Neural progenitor cell (in vitro differentiated cells): ENCODE measurements at regions not wholly inside any gene's neighbourhood (a gene's known extent, or its start where the extent isn't known, plus 50 kb on each side); places are given as distances from the start of the nearest gene placed in this dataset.
A peak's percentile ranks its signal among the peaks of the same experiment; 100 is the strongest.

Experiments used
- DNase-seq: peaks from one replicate; pipeline ENCODE4 v3.0.0-alpha.2; 2016; ENCODE audit warnings: low spot score
- H2AFZ ChIP-seq: fragments of 200-600 bp; sonication (generic); replicated peaks from 2 replicates; pipeline ENCODE4 v1.6.1; 2016; ENCODE audit warnings: antibody characterized with exemption
- H3F3A ChIP-seq: fragments of 200-600 bp; sonication (generic); 2 replicates; pipeline ENCODE4 v1.6.1; 2016; ENCODE audit warnings: antibody characterized with exemption, low read depth
- H3K27ac ChIP-seq: fragments of 200-600 bp; sonication (generic); 2 replicates; pipeline ENCODE4 v1.5.1; 2016; ENCODE audit warnings: mild to moderate bottlenecking
- H3K27me3 ChIP-seq: fragments of 200-600 bp; sonication (generic); 2 replicates; pipeline ENCODE4 v1.6.1; 2016; ENCODE audit warnings: mild to moderate bottlenecking, moderate library complexity
- H3K36me3 ChIP-seq: fragments of 200-600 bp; sonication (generic); 2 replicates; pipeline ENCODE4 v1.5.1; 2016
- H3K4me1 ChIP-seq: fragments of 200-600 bp; sonication (generic); 2 replicates; pipeline ENCODE4 v1.6.1; 2016; ENCODE audit warnings: mixed run types
- H3K4me2 ChIP-seq: fragments of 200-600 bp; sonication (generic); 2 replicates; pipeline ENCODE4 v1.6.1; 2016
- H3K4me3 ChIP-seq: fragments of 200-600 bp; sonication (generic); 2 replicates; pipeline ENCODE4 v1.5.1; 2016
- H3K79me2 ChIP-seq: fragments of 200-600 bp; sonication (generic); 2 replicates; pipeline ENCODE4 v1.6.1; 2016; ENCODE audit warnings: low read depth
- H3K9ac ChIP-seq: fragments of 200-600 bp; sonication (generic); 2 replicates; pipeline ENCODE4 v1.6.1; 2016
- H3K9me3 ChIP-seq: fragments of 200-600 bp; sonication (generic); 2 replicates; pipeline ENCODE4 v1.5.1; 2016; ENCODE audit warnings: low read depth
- H4K20me1 ChIP-seq: fragments of 200-600 bp; sonication (generic); 2 replicates; pipeline ENCODE4 v1.6.1; 2016; ENCODE audit warnings: low read depth
- H3K27ac Mint-ChIP-seq: 3 replicates; pipeline ENCODE4 v1.8.0; 2021; ENCODE audit warnings: mixed read lengths
- H3K27me3 Mint-ChIP-seq: 2 replicates; pipeline ENCODE4 v1.8.0; 2022; ENCODE audit warnings: low read depth, mild to moderate bottlenecking, inconsistent platforms, moderate library complexity, mixed read lengths; ENCODE audit not compliant: insufficient read depth
- H3K36me3 Mint-ChIP-seq: 3 replicates; pipeline ENCODE4 v1.8.0; 2021; ENCODE audit warnings: mixed read lengths
- H3K4me1 Mint-ChIP-seq: 3 replicates; pipeline ENCODE4 v1.8.0; 2021; ENCODE audit warnings: mixed read lengths
- H3K4me3 Mint-ChIP-seq: 3 replicates; pipeline ENCODE4 v1.8.0; 2021; ENCODE audit warnings: mild to moderate bottlenecking, moderate library complexity, mixed read lengths
- H3K9me3 Mint-ChIP-seq: 3 replicates; pipeline ENCODE4 v1.8.0; 2020; ENCODE audit warnings: mixed read lengths
- CTCF ChIP-seq: fragments of 200-600 bp; sonication (generic); IDR thresholded peaks from 2 replicates; pipeline ENCODE4 v1.5.1; 2017; ENCODE audit warnings: antibody characterized with exemption, mild to moderate bottlenecking
- EZH2 ChIP-seq: fragments of 200-600 bp; sonication (generic); IDR thresholded peaks from 2 replicates; pipeline ENCODE4 v1.6.1; 2017; ENCODE audit warnings: antibody characterized with exemption, mild to moderate bottlenecking, moderate library complexity
- EZH2phosphoT487 ChIP-seq: fragments of 200-600 bp; sonication (generic); IDR thresholded peaks from 2 replicates; pipeline ENCODE4 v1.6.1; 2017; ENCODE audit warnings: antibody characterized with exemption

- no peaks in the 10 kb centered on the region for H4K20me1 ChIP-seq
- DNase-seq: no peak
- no peaks in the 10 kb centered on the region for H3K27me3 ChIP-seq
- no peak overlapping the region for H3K27ac ChIP-seq
- H3K4me3 ChIP-seq: no peak overlapping the region
- no peaks in the 10 kb centered on the region for H3F3A ChIP-seq
- TF ChIP-seq EZH2phosphoT487 (no peak), CTCF (no peak), EZH2 (no peak)
- no peak overlapping the region for H3K4me2 ChIP-seq
- no peaks in the 10 kb centered on the region for H3K9me3 ChIP-seq
- Mint-ChIP-seq H3K27me3 (no peaks in the 10 kb centered on the region), H3K36me3 (no peaks in the 10 kb centered on the region), H3K4me3 (no peak overlapping the region), H3K27ac (no peak overlapping the region), H3K9me3 (no peaks in the 10 kb centered on the region), H3K4me1 (no peaks in the 10 kb centered on the region)
- H2AFZ ChIP-seq: no peak overlapping the region
- no peaks in the 10 kb centered on the region for H3K4me1 ChIP-seq
- no peaks in the 10 kb centered on the region for H3K36me3 ChIP-seq
- no peaks in the 10 kb centered on the region for H3K79me2 ChIP-seq
- H3K9ac ChIP-seq: no peak overlapping the region
Measured at GRCh38 chr13:47129461-47129860, 232.6 kb upstream of the HTR2A start.

GRCh38 chr13:47126432-47126831 is 229.6 kb upstream of the HTR2A start:
- Histone ChIP-seq H3K4me3 (no peak overlapping the region), H3K9ac (no peak overlapping the region), H3F3A (no peaks in the 10 kb centered on the region), H3K27ac (no peak overlapping the region), H3K4me1 (no peaks in the 10 kb centered on the region), H3K9me3 (no peaks in the 10 kb centered on the region), H3K27me3 (no peaks in the 10 kb centered on the region), H4K20me1 (no peaks in the 10 kb centered on the region), H3K4me2 (no peak overlapping the region), H3K36me3 (no peaks in the 10 kb centered on the region), H2AFZ (no peak overlapping the region), H3K79me2 (no peaks in the 10 kb centered on the region)
- H3K27me3 Mint-ChIP-seq: no peaks in the 10 kb centered on the region
- no peak overlapping the region for H3K27ac Mint-ChIP-seq
- H3K4me3 Mint-ChIP-seq: no peak overlapping the region
- no peak for TF ChIP-seq EZH2phosphoT487
- no peak for TF ChIP-seq EZH2
- peak; percentile 20 for TF ChIP-seq CTCF
- H3K4me1 Mint-ChIP-seq: no peaks in the 10 kb centered on the region
- no peak for DNase-seq
- H3K9me3 Mint-ChIP-seq: no peaks in the 10 kb centered on the region
- no peaks in the 10 kb centered on the region for H3K36me3 Mint-ChIP-seq

GRCh38 chr13:47121092-47121763 is 224.4 kb upstream of the HTR2A start:
- no peaks in the 10 kb centered on the region for H4K20me1 ChIP-seq
- H3K27ac ChIP-seq: no peak overlapping the region
- no peak overlapping the region for H3K4me3 ChIP-seq
- H3K4me1 ChIP-seq: no peaks in the 10 kb centered on the region
- no peaks in the 10 kb centered on the region for H3K79me2 ChIP-seq
- no peak for DNase-seq
- no peaks in the 10 kb centered on the region for H3K36me3 ChIP-seq
- Mint-ChIP-seq H3K27ac (no peak overlapping the region), H3K4me3 (no peak overlapping the region), H3K4me1 (peaks cover 3% of the 10 kb centered on the region), H3K27me3 (no peaks in the 10 kb centered on the region), H3K36me3 (no peaks in the 10 kb centered on the region), H3K9me3 (no peaks in the 10 kb centered on the region)
- no peak overlapping the region for H3K4me2 ChIP-seq
- no peaks in the 10 kb centered on the region for H3K9me3 ChIP-seq
- H3K9ac ChIP-seq: no peak overlapping the region
- TF ChIP-seq CTCF (no peak), EZH2phosphoT487 (no peak), EZH2 (no peak)
- H3K27me3 ChIP-seq: no peaks in the 10 kb centered on the region
- H2AFZ ChIP-seq: peak overlapping the region; percentile 39
- H3F3A ChIP-seq: no peaks in the 10 kb centered on the region
